AG09319 (cell line): ENCODE measurements at regions not wholly inside any gene's neighbourhood (a gene's known extent, or its start where the extent isn't known, plus 50 kb on each side); places are given as distances from the start of the nearest gene placed in this dataset.
"Not testable (repeated sequence)": the region's sequence is repeated elsewhere in the genome, so short reads cannot be mapped to it uniquely, and the experiment has no call there.

ENCODE experiments used
- DNase-seq: peaks from one replicate; pipeline ENCODE4 v3.0.0-alpha.2; 2010; ENCODE audit warnings: low read depth; ENCODE audit errors: extremely low read depth
- CTCF ChIP-seq: IDR thresholded peaks from 2 replicates; pipeline ENCODE4 v1.5.1; 2011; ENCODE audit warnings: low read depth, mild to moderate bottlenecking, inconsistent platforms, low read length, moderate library complexity

GRCh38 chr5:104890767-104891166 is 1328.2 kb upstream of the NUDT12 start:
- DNase-seq, result no peak
- TF ChIP-seq CTCF, result no peak

- no peak for DNase-seq
- TF ChIP-seq CTCF, result no peak
Observed at GRCh38 chr5:104859437-104859836, 1296.8 kb upstream of the NUDT12 start.

GRCh38 chr5:104852099-104852498 is 1289.5 kb upstream of the NUDT12 start:
- not testable (repeated sequence) for DNase-seq

GRCh38 chr5:104845541-104845940 is 1283.0 kb upstream of the NUDT12 start:
- no peak for TF ChIP-seq CTCF
- DNase-seq, result no peak

- no peak for TF ChIP-seq CTCF
- DNase-seq, result no peak
Observed at GRCh38 chr5:104843822-104844221, 1281.2 kb upstream of the NUDT12 start.

- DNase-seq, result no peak
- no peak for TF ChIP-seq CTCF
Observed at GRCh38 chr5:104840284-104840683, 1277.7 kb upstream of the NUDT12 start.

GRCh38 chr5:104831515-104831914 is 1268.9 kb upstream of the NUDT12 start:
- DNase-seq, result not testable (repeated sequence)

- DNase-seq, result no peak
- no peak for TF ChIP-seq CTCF
Observed at GRCh38 chr5:104821606-104822005, 1259.0 kb upstream of the NUDT12 start.

GRCh38 chr5:104817127-104817526 is 1254.5 kb upstream of the NUDT12 start:
- no peak for TF ChIP-seq CTCF
- no peak for DNase-seq
